Activated T-cell treated with anti-CD3 and anti-CD28 coated beads for 24 hours (primary cell): ENCODE measurements at regions not wholly inside any gene's neighbourhood (a gene's known extent, or its start where the extent isn't known, plus 50 kb on each side); places are given as distances from the start of the nearest gene placed in this dataset.

Source experiments
- DNase-seq: peaks from one replicate; pipeline ENCODE4 v3.0.0-alpha.2; 2020; ENCODE audit warnings: low read depth

GRCh38 chr20:20824924-20825584 lies 112.6 kb upstream of the RALGAPA2 start:
- DNase-seq = peak; percentile 37

DNA sequence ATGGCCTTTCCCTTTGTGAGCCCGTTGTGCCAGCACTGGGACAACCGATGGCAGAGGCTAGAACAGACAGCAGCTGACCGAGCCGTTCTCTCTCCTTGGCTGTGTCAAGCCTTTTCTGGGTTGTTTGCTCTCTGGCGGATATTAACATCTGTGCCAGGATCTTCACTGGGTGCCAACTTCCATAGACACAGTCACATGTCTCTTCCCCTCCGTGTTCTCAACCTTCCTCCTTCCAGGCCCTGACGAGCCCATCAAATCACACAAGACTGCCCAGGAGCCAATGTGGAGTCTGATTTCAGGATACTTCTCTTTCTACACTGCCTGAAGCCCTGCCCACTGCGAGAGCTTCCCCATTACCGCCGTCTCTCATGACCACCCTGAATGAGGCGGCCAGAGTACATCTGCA lies 111.0 kb upstream of the RALGAPA2 start:
- no peak for DNase-seq

DNA sequence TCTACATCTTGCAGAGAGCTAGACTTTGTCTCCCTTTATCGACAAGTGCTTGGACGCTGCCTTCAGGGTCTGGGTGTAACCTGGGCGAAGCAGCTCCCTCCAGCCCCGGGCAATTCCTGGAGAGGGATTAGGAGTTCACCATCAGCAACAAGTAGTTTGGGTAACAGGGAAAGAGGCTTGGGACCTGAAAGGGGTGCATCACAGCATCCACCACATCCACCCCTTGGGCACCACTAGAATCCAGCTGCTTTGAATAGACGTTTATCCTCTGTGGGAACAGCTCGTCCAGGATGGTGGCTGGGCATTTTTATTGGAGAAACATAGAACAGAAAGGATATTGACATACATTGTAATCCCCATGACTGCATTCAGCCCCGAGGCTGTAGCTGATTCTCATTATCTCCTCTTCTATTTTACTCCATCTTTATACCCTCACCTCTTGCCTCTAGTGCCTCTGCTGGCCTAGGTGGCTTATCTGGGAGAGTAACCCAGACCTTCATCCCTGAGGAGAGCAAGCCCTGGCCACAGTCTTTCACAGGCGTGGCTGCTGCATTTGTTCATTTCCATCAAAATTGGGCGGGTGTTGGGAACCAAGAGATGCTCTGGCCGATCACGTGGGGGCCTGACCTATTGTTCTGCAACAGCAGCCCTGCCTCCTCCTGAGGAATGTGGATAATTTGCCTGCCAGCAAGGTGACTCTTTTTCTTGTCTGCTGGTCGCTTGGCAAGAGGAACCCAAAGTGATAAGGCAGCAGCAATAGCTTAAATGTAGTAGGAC lies 109.2 kb upstream of the RALGAPA2 start:
- no peak for DNase-seq

DNA sequence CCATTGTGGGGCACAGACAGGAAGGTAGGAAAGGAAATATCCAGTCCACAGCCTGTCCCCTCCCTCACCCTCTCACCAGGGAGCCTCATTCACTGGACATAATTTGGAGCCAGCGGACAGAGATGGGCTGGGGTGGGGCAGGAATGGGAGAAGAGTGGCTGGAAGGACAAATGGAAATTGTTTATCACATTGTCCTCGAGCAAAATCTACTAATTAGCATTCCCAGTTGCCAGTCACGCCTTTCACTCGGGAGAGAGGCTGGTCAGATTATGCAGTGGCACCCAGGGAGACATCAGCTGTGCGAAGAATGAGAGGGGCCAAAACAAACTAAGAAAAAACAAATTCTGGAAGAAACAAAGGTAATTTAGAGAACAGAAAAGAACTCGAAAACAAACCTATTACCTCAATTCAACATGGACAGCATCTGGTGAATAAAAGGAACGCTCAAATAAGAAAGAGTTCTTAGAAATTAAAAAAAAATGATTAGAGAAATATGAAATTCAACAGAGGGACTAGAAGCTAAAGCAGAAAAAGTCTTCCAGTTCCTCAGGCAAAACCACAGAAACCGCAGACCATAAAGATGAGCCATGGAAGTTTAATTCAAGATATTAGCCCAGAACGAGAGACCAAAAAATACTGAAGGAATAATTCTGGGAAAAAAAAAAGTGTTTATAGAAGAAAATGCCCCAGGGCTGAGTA lies 108.5 kb upstream of the RALGAPA2 start:
- no peak for DNase-seq

DNA sequence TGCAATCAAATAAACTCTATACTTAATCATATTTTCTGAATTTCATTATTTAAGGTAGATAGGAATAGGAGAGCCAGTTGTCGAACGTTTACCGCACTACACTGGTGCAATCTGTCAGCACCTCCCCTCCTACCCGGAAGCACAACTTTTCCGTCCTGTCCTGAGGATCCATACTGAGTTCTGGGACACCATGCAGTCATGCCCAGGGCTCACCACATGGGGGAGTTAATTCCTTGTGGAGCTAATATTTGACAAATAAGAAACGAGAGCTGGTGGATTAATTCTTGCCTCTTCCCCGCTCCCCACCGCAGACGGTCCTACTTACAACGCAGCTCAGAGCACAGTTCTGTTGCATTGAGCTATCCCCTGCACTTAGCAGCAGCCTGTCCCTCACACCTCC lies 107.7 kb upstream of the RALGAPA2 start:
- no peak for DNase-seq

DNA sequence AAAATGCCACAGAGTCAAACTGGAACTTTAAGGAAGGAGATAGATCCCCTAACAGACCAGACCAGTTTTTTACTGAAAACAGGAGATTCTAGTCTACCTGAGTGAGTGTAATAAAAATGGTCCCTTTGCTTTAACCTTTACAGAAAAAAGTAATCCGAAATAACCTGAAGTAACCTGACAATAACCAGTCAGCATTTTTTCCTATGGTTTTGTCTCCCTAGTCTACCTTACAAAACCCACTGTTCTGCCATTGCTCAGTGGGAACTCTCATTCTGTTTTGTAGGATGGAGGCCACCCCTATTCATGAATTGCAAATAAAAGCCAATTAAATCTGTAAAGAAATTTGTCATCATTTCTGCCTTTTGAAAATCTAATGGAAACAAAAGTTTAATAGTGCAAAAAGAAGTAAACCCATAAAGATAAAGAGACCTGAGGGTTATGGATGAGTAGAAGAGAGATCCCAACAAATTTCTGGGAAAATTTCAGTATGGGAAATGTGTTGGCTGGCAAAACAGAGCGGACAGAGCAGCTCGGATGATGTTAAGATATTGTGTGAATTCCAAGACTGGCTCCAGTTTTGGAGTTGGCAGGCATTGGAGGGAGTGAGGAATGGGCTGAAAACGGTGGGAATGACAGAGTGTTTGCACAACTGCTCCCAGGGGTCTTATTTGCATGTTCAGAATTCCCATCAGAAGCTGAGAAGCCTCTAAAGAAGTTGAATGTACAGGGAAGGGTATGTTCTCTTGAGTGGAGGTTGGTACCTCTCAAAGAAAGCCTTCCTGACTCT lies 104.7 kb upstream of the RALGAPA2 start:
- no peak for DNase-seq

GRCh38 chr20:20815711-20816455 lies 103.4 kb upstream of the RALGAPA2 start:
- no peak for DNase-seq

DNA sequence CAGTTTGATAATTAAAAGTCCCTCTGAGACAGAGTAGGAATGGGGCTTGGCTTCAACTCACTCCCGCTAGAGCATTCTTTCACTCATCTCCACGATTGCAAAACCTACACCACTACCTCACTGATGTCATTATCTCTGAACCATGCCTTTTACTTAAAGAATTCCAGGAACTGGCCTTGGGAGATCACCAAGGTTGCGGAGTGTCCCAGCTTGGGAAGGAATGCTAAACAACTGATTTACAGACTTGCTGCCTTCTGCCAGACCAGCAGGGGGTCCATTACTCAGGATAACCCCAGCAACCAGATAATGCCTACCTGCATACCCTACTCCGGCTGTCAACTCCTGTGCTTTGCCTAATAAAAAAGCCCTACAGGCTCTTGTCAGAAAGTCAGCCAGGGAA lies 102.2 kb upstream of the RALGAPA2 start:
- no peak for DNase-seq

DNA sequence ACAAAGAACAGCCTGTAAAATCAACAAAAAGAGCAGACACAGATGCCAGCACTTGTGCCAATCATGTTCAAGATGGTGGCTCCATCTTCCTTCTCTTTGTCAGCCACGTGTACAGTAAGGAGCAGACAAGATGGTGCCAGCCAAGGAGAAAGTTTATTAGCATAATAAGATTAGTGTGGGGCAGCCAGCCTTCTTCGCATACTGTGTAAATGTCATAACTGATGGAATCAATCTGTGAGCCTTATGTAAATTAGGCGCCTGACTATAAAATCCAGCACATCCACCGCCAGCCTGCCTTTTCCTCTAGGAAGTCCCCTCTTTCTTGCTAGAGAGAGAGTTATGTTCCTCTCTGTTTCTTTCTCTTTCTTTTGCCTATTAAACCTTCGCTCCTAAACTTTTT lies 99.7 kb upstream of the RALGAPA2 start:
- no peak for DNase-seq

DNA sequence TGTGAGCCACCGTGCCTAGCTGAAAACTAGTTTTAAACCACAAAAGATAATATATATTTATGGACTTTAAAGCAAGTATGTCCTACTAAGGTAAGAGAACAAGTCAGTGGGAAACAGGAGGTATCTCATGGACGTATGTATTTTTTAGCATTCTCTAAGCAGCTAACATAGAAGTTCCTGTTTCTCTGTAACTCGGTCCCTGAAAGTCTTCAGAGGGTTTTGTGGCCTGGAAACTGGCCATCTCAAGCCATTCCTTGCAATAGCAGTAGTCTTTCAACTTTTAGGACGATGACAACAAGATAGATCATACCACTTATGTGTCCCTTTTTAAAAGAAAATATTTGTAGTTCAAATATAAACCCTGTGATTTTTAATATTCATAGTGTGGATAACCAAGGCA lies 95.6 kb upstream of the RALGAPA2 start:
- DNase-seq = no peak

- no peak for DNase-seq
Measured at GRCh38 chr20:20806121-20807095, 94.0 kb upstream of the RALGAPA2 start.

DNA sequence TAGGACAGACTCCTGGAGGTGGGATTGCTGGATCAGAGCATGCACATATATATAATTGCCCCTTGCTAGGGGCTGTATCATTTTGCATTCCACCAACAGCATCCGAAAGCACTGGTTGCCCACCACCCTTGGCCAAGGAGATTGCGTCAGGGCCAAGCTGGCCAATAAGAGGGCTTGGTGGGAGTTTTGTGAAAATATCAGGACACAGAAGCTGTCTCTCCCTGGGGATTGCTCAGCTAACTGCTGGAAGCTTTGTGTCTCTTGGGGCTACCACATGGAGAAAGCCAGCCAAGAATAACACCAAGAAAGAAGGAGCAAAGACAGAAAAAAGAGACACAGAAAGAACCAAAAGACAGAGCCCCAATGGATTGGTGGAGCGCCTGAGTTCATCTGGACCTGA lies 90.6 kb upstream of the RALGAPA2 start:
- DNase-seq = no peak

DNA sequence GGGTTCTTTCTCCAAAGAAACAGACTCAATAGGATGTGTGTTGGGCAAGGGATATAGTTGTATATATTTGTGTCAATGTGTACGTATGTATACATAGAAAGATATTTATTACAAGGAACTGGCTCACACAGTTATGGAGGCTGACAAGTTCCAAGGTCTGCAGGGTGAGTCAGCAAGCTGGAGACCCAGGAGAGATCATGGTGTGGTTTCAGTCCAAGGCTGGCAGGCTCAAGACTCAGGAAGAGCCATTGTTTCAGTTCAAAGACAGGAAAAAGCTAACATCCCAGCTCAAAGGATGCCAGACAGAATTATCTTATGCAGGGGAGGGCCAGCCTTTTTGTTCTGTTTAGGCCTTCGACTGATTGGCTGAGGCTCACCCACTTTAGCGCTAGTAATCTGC lies 89.9 kb upstream of the RALGAPA2 start:
- no peak for DNase-seq

DNA sequence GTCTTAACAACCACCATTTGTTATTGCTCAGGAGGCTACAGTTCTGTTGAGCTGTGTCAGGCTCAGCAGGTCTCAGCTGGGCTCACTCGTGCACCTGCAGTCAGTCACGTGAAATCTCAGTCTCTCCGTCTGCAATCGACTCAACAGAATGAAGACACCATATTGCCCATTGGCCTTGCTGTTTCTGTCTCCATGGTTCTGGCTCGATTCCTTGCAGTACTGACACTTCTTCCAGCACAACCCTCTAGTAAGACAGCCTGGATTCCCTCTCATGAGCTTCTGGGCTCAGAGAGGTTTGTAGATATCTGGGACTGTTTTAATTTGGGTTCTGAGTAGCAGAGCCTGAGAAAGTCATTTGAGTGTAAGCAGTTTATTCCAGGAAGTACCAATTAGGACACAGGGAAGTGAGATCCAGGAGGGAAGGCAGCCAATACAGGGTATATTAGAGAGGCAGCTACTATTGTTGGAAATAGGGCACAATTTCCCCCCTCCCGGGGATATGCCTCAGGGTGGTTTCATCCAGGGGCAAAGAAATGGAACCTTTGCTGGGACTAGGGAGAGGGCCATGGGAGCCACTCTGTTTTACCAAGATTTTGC lies 87.4 kb upstream of the RALGAPA2 start:
- DNase-seq = no peak

DNA sequence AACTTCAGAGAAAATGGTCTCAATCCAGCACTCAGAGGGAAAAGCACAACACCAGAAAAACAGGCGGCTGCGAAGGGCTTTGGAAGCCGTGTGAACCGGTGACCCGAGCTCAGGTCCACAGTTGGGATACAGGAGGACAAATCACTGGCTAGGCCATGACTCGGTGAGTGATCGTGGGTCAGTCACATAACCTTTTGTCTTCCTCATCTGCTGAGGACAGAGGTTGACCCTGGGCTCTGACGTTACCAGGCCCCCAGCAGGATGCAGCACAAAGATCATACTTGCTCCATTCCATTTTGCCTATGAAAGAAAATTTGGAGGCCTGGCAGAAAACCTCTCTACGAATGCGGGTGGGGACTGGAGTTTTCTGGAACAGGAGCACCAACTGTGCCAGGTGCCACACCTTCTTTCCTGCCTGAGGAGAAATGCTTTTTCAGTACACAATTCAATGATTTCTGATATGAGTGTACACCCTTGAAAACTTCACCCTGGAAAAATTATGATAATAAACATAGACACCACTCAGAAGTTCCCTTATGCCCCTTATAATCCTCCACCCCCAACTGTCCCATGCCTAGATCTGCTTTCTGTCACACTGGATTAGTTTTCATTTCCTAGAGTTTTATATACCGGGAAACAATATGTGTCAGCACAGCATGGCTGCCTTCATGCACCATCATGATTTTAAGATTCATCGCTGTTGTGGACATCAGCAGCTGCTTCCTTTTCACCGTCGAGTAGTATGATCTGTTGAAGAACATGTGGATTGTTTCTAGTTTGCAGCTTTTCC lies 85.3 kb upstream of the RALGAPA2 start:
- DNase-seq = no peak

GRCh38 chr20:20796766-20797440 lies 84.5 kb upstream of the RALGAPA2 start:
- no peak for DNase-seq

GRCh38 chr20:20795721-20796120 lies 83.3 kb upstream of the RALGAPA2 start:
- DNase-seq = no peak

DNA sequence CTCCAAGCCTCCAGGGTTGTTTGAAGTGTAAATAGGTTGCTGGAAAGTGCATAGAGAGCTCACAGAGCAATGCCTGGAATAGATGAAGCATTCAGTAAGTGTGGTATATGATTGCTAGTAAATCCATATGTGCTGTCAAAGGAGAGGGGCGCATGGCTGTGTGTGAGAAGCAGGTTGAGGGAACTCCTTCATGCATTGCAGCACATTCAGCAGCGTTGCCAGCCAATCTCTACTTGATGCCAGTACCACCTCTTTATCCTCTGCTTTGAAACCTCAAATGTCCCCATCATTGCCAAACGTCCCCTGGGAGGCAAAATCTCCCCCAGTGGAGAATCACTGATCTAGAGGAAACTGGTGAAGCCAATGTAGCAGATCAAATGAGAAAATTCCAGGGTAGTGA lies 82.7 kb upstream of the RALGAPA2 start:
- no peak for DNase-seq

GRCh38 chr20:20793591-20793990 lies 81.1 kb upstream of the RALGAPA2 start:
- no peak for DNase-seq
